ENCODE measurements at regions not wholly inside any gene's neighbourhood (a gene's known extent, or its start where the extent isn't known, plus 50 kb on each side); places are given as distances from the start of the nearest gene placed in this dataset.

GRCh38 chr18:55964171-55964570 lies 376.2 kb upstream of the TCF4 start:
- Histone ChIP-seq H3K9me3 (ENCODE audit: control insufficient read depth, insufficient read depth, low read length) (no peaks in the 10 kb centered on the region), H4K91ac (ENCODE audit: insufficient read depth, low read depth, low read length) (no peak overlapping the region), H2BK5ac (ENCODE audit: low read depth, low read length, poor library complexity, severe bottlenecking) (no peak overlapping the region), H2AK9ac (replicated peaks; ENCODE audit: low read depth, low read length, poor library complexity) (no peak overlapping the region), H2BK20ac (ENCODE audit: low read depth, low read length) (no peak overlapping the region), H3K23ac (ENCODE audit: low read depth, low read length) (no peak overlapping the region), H3K27ac (ENCODE audit: insufficient read depth, low read length) (no peak overlapping the region), H3K27me3 (ENCODE audit: control insufficient read depth, insufficient read depth, low read length) (no peaks in the 10 kb centered on the region), H4K20me1 (ENCODE audit: insufficient read depth, low read length) (no peaks in the 10 kb centered on the region), H4K5ac (ENCODE audit: low read depth, low read length) (no peak overlapping the region), H3K36me3 (ENCODE audit: control insufficient read depth, insufficient read depth, low read length) (no peaks in the 10 kb centered on the region), H2AFZ (replicated peaks; ENCODE audit: low read length, poor library complexity) (no peak overlapping the region), H3K9ac (ENCODE audit: low read depth, low read length) (no peak overlapping the region), H2BK15ac (ENCODE audit: low read depth, low read length) (no peak overlapping the region), H2AK5ac (ENCODE audit: low read depth, low read length) (no peak overlapping the region), H2BK120ac (ENCODE audit: low read depth, low read length) (no peak overlapping the region), H3K56ac (ENCODE audit: extremely low read depth, insufficient read depth, low read length) (no peak overlapping the region), H3K4me1 (ENCODE audit: control insufficient read depth, insufficient read depth, low read length) (no peaks in the 10 kb centered on the region), H3K4me2 (ENCODE audit: low read depth, low read length) (no peak overlapping the region), H3K4me3 (ENCODE audit: insufficient read depth, low read depth, low read length) (no peak overlapping the region), H3K4ac (ENCODE audit: low read depth, low read length) (no peak overlapping the region), H3K9me1 (ENCODE audit: insufficient read depth, low read length) (no peaks in the 10 kb centered on the region), H3K18ac (ENCODE audit: low read depth, low read length) (no peak overlapping the region), H4K8ac (ENCODE audit: low read depth in 2 of 2, low read length in 2 of 2) (no peak overlapping the region), H3K14ac (replicated peaks; ENCODE audit: low read depth, low read length) (no peak overlapping the region), H3K79me1 (ENCODE audit: low read depth in 1 of 2, low read length in 2 of 2) (no peaks in the 10 kb centered on the region)
- dilution Hi-C loops (cut with HindIII; ENCODE audit: low sequenced_read_pairs, unreplicated experiment) (no loop called here), intact Hi-C loops (cut with micrococcal nuclease) (no loop called here), in situ Hi-C loops (cut with MboI; ENCODE audit: low sequenced_read_pairs) (no loop called here)
- DNase-seq (no peak), ATAC-seq (ENCODE audit: low read depth) (no peak)
- no CpG with 5 or more reads among the region's 1 CpG for WGBS, 2 experiments (ENCODE audit: extremely low coverage in 2 of 2, insufficient read length in 1 of 2)
- no TSS peak for BruUV-seq (replicated peaks)
- TF ChIP-seq ELK1 (IDR thresholded peaks at IDR 0.05; ENCODE audit: borderline replicate concordance, low read depth, low read length) (no peak), CTCF (conservative IDR thresholded peaks at IDR 0.05; ENCODE audit: low read depth, low read length) (no peak), MAZ (IDR thresholded peaks at IDR 0.05; ENCODE audit: borderline replicate concordance, low read depth, low read length) (no peak), FOS (IDR thresholded peaks at IDR 0.05; ENCODE audit: low read depth, low read length) (no peak), MXI1 (IDR thresholded peaks at IDR 0.05; ENCODE audit: borderline replicate concordance, low read depth, low read length) (no peak), NFE2L2 (IDR thresholded peaks at IDR 0.05; ENCODE audit: low read depth, low read length) (no peak), USF2 (IDR thresholded peaks at IDR 0.05; ENCODE audit: low read depth, low read length) (no peak), RCOR1 (IDR thresholded peaks at IDR 0.05; ENCODE audit: insufficient replicate concordance, low read length) (no peak), RAD21 (IDR thresholded peaks at IDR 0.05; ENCODE audit: low read length) (no peak), CHD1 (IDR thresholded peaks at IDR 0.05; ENCODE audit: low read depth, low read length) (no peak), CEBPB (IDR thresholded peaks at IDR 0.05; ENCODE audit: low read depth, low read length) (no peak), MAFK (IDR thresholded peaks at IDR 0.05; ENCODE audit: low read depth, low read length) (no peak), SMC3 (IDR thresholded peaks at IDR 0.05; ENCODE audit: low read depth, low read length) (no peak), BHLHE40 (IDR thresholded peaks at IDR 0.05; ENCODE audit: low read depth, low read length) (no peak)
- ChIA-PET POLR2A (ENCODE audit: unreplicated experiment) (no interaction called here), CTCF (no interaction called here)

Measured in IMR-90 (cell line).